Activated CD8-positive, alpha-beta memory T cell treated with anti-CD3 and anti-CD28 coated beads, Interleukin-2, amount 50 U/mL, for 4 hours (primary cell): ENCODE measurements at regions not wholly inside any gene's neighbourhood (a gene's known extent, or its start where the extent isn't known, plus 50 kb on each side); places are given as distances from the start of the nearest gene placed in this dataset.
"Not testable (repeated sequence)": the region's sequence is repeated elsewhere in the genome, so short reads cannot be mapped to it uniquely, and the experiment has no call there.

Experiments used
- DNase-seq: peaks from one replicate; pipeline ENCODE4 v3.0.0-alpha.2; 2020

DNA sequence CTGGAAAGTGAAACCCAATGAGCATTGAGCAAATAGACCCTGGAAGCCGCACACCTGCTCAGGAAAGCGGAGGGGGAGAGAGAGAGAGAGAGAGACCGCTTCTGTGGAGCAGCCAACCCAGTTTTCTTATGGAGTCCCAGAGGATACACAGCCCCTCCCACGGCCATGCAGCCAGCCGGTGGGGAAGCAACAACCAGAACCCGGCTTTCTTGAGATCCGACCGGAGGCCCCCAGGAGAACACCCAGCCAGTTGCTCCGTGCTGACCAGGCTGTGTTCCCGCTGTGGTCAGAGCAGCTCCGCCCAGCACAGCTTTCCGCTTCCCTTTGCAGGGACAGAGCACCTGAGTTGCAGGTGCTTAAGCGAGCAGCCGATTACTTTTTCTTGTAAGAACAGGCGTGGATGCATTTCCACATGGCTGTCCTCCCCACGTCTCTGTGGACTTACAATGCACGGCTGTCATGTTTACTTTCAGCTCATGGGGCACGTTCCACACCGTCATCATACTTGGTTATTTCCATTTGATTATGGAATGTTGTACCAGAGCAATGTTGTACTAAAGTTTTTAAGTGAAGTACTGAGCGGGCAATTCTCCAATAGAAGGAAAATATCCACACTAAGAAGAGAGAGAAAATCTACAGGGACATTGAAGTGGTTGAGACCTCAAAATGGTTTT is 381.9 kb downstream of the THBS2 start:
- no peak for DNase-seq

DNA sequence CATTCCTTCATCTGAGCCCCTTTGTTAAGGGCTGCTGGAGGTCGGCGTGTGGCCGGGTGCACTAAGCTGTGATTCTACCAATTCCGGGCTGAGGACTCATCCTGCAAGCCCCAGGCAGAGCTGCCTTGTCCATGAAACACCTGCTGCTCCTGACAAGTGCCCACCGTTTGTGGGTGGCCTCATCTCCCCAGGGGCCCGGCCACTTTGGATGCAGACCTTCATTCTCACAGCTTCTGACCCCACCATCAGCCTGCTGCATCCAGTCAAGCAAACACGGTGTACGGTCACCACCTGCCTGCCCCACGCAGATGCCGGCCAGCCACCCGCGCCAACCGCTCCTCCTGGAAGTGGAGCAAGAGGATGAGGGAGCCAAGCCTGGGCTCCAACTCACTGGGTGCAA is 382.7 kb downstream of the THBS2 start:
- no peak for DNase-seq

DNA sequence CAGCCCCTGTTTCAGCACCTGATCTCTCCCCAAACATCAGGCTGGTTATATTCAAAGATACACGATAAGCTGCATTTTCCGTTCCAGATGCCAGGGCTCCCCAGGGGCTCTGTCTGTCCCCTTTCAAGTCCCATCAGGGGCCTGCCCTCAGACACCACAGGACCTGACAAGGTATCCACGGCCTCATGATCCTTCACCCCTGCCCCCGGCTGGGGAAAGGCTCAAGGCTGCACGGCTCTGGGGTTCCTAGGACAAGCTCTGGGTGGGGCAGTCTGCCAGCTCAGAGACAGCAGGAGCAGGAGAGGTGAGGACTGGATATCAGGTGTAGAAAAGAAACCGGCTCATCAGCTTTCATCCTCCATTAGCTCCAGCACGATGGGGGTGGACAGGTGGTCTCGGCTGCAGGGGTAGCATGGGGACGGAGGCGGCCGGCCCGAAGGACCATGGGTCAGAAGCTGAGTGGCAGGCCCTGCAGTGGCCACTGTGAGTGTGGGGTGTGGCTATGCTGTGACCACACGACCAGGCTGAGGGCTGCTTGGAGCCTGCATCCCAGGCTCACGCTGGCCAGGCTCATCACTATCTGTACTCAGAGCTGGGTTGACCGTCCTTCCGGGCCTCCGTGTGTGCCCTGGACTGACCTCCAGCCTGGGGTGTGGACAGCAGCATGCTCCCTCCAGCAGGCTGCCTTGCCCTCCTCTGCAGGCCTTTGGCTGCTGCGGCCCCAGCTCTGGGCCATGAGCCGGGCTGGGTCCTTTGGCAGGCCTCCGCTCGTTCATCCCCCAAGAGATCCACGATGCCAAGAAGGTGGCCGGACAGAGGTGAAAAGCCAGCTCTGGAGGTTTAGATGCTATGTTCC is 386.2 kb downstream of the THBS2 start:
- DNase-seq: no peak

DNA sequence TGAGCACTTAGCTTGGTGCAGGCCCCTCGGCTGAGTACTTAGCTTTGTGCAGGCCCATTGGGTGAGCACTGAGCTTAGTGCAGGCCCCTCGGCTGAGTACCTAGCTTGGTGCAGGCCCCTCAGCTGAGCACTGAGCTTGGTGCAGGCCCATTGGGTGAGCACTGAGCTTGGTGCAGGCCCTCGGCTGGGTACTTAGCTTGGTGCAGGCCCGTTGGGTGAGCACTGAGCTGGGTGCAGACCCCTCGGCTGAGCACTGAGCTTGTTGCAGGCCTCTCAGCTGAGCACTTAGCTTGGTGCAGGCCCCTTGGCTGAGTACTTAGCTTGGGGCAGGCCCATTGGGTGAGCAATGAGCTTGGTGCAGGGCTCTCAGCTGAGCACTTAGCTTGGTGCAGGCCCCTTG is 387.1 kb downstream of the THBS2 start:
- DNase-seq: no peak

DNA sequence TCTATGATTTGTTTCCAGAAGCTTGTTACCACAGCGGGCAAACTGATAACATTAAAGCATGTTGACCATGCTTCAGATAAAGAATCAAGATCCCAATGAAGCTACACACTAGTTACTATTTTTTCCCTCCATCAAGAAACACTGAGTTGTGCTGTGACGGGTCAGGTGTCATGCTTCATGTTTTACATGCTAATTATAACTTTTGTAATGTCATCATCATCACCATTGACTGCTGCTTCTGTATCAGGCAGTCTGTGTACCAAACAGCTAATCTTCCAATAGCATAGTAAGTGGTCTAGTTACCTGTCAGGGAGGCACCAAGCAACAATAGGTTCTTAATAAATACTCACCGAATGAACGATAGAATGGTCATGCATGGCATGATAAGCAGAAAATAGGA is 388.1 kb downstream of the THBS2 start:
- DNase-seq: no peak

DNA sequence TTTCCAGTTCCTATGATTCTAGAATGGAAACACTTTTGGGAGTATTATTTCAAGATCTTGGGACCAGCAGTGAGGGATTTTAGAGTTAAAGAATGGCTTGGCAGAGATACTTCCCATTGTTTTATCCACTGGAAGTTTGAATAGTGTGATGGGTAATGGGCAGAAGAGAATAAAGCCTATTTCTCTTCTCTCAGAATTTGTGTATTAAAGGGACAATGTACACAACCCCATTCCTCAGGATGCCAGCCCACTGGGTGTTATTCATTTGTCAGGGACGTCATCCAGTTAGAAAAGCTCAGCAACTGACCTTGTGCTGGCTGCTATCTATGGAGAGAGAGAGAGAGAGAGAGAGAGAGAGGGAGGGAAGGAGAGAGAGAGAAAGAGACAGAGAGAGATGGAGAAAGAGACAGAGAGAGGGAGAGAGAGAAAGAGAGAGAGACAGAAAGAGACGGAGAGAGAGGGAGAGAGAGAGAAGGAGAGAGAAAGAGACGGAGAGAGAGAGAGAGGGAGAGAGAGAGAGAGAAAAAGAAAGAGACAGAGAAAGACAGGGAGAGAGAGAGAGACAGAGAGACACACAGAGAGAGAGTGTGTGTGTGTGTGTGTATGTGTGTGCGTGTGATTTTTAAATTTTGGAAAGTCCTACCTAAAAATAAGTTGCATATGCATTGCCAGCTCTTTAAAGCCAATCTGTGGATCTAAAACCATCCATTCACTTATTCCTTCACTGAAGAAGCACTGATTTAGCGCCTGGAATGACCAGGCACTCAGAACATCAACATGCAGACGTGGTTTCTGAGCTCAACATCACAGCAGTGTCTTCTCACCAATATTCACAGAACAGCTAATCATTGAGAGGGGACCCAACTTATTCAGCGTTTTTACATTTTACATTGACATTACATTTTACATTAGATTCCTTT is 388.8 kb downstream of the THBS2 start:
- DNase-seq: no peak

DNA sequence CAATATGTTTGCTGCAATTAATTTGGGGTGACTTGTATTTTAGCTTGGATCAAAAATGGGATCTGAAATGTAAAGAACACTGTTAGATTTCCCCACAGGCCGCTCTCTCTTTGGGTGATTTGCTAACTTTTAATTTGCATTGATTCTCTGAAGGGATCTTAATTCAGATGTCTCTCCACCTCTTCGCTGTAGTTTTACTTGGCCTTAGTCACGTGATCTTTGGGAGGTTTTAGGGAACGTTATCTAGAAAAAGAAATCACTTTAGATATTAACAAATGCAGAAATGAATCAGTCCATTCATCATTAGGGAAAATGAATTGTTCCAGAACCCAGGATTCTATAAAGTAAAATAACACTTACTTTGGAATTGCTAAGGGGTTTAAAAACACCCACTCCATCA is 390.2 kb downstream of the THBS2 start:
- no peak for DNase-seq

DNA sequence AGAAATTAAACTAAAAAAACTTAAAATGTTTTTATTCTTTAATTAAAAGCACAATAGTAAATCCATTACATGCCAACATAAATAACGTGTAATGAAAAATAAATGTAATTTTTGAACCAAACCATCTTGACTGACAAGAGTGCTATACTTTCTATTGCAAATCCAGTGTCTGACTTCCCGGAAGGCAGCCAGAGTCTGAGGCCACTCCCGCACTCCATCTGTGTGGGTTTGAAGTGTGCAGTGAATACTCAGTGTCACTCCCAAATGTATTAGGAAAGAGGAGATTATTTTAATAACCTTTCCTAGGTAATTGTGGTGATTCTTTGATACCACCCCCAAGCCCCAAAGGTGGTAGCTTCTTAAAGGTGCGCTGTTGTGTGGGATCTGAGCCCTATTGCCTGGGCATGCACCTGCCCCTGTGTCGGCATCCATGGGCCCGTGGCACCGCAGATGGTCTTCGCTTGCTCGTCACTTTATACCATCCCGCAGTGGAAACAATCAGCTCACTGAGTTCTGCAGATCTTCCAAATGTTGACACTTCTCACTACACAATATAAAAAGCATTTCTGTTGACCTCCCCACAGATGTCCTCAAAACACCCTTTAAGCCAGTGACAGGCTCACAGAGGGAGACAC is 391.2 kb downstream of the THBS2 start:
- DNase-seq: no peak

DNA sequence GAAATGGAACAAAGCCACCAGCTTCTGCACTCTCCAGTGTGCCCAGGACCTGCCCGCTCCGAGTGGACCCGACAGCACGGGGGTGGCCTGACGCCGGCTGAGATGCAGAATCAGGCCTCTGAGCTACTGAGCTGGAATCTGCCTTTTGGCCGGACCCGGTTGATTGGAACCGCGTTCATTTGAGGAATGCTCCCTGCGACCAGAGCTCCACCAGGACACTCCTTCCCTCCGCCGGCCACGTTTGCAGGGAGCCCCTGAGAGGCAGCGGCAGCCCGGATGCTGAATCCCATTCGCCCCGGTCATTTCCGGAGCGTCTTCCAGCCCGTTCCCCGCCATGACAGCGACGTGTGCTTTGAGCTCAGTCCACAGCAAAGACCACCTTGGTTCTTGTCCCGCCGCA is 392.7 kb downstream of the THBS2 start:
- no peak for DNase-seq

DNA sequence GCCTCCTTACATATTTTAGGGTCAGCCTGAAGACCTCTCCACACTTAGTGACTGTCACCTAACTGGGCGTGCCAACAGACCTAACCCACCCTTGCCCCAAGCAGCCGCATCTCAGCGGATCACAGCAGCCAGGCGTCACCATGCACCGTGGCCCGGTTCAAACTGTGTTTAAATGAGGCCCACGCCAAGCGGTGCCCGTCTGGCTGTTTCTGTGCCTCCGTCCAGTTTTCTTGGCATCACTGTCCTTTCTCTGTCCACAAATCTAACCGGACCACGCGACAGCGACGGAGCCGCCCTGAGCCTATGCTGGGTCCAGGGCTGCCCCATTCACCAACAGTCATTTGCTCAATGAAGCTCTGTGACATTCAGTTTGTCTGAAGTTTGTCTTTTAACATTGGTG is 393.3 kb downstream of the THBS2 start:
- DNase-seq: no peak

DNA sequence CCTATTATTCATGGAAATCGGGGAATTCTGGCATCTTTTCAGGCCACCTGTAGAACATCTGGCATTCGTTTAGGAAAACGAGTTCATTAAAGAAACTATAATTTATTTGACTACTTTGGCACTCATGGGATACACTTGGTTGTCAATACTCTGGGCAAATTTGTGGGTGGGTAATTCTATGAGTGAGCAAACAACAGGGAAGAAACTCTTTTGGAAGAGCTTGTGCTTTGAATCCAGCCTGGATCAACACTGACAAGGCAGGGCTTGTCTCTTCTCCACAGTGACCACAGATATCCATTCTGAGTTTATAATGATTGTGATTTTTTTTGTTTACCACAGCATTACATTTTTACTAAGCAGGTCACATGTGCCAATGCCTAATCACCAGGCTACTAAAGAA is 394.7 kb downstream of the THBS2 start:
- DNase-seq: no peak

DNA sequence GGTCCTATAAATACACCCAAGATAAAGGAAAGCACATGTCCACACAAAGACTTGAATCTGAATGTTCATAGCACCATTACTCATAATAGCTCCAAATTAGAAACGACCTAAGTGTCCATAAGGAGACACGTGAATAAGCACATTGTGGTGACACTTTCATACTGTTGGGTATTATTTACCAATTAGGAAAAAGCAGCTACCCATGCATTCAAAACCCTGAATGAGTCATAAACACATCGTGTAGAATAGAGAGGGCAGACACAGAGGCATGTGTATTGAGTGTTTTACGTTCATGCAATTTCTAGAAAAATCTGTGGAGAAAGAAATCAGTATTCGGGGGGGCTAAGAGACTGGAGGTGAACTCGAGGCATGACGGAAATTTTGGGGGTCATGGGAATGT is 396.7 kb downstream of the THBS2 start:
- DNase-seq: no peak

DNA sequence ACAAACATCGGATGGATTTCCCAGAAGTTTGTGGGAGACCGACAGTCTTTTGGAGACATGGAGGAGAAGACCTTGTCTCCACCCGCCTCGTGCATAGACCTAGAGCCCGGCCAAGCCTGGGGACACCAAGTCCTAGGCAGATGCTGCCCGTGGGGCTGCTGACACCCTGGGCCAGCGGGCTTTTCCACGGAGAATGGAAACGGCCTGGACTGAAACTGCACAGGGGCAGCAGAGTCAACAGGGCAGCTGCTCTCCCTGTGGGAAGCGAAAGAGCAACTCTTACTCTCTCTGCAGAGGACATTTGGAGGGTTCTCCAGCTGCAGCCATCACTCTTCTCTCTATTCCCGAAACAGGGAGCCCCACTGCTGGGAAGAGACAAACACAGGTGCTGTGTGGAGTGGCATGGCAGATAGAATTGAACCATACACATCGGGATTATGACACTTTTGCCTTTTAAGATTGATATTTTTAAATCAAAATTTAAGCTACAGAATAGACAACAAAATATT is 401.2 kb downstream of the THBS2 start:
- DNase-seq: no peak

DNA sequence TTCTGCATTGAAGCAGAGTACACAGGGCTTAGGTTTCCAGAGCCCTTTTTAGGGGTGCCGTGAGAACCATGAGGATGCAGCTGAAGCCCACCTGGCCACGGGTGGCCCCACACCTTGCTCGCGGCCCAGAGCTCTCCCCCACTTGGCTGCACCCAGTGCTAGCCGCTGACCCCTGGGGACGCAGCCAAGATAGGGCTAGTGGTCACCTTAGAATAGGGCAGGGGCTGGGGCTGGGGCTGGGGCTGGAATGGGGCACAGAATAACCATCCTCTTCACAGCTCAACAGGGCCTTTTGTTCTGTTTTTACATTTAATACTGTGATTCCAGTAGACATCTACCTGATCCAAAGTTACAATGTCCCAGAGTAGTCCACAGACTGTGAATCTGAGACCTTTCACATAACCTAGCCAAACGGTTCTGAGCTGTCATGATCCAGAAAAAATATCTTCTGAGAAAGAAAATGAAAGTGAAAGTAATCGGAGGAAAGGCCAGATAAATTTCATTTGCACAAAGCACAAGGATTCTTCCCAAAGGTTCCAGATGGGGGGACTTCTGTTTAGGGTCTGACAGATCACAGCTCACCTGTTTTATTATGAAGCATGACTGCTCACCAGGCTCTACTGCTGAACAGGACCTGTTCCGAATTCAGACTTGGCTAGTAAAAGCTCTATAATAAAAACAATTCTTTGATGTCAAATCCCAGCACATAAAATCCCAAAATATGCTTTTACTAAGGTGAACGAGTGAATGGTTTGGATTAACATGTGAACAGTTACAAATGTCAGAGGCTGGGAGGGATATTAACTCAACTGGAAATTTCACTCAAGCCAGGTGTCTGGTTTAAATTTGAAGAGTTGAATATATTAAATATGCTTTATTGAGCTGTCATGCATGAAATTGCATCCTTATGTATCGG is 401.9 kb downstream of the THBS2 start:
- no peak for DNase-seq

DNA sequence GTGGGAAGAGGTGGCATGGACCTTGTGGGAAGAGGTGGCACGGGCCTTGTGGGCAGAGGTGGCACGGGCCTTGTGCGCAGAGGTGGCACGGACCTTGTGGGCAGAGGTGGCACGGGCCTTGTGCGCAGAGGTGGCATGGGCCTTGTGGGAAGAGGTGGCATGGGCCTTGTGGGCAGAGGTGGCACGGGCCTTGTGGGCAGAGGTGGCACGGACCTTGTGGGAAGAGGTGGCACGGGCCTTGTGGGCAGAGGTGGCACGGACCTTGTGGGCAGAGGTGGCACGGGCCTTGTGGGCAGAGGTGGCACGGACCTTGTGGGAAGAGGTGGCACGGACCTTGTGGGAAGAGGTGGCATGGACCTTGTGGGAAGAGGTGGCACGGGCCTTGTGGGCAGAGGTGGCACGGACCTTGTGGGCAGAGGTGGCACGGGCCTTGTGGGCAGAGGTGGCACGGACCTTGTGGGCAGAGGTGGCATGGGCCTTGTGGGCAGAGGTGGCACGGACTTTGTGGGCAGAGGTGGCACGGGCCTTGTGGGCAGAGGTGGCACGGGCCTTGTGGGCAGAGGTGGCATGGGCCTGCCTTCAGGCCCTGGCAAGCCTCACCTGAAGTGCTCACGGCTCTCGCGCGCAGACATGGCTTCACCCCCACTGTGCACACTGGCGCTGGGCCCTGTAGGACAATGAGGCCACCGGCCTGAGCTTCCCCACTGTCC is 403.5 kb downstream of the THBS2 start:
- not testable (repeated sequence) for DNase-seq

DNA sequence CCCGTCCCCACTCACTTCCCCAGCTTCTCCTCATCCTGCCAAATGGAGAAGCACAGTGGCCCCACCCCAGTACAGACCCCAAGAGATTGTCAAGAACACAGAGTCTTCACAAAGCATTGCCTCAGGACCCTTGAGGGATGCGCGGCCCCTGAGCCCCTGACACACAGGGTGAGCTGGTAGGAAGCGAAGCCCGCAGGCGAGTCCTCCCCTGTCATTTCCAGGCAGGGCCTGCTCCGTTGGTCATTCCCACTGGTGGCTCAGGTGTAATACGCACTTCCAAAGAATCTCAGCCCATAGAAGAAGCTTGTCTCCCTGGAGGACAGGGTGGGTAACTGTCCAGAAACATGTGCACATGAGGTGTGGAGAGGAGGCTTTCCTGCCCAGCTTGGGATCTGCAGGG is 404.2 kb downstream of the THBS2 start:
- DNase-seq: no peak

DNA sequence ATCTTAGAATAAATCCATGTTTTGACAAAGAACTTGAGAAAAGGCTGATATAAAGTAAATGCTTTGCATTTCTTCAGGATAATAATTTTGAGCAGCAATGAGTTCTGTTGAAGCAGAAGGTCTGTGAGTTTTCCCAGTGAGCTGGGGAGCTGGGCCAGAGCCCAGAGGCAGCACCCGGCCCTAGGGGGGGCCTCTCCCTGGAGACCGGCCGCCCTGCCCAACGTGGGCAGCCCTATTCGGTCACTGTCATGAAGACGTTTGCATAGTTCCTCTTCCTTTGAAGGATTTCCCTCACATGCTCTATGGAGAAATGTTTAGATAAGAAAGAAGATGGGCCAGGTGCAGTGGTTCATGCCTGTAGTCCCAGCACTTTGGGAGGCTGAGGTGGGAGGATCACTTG is 404.8 kb downstream of the THBS2 start:
- no peak for DNase-seq

DNA sequence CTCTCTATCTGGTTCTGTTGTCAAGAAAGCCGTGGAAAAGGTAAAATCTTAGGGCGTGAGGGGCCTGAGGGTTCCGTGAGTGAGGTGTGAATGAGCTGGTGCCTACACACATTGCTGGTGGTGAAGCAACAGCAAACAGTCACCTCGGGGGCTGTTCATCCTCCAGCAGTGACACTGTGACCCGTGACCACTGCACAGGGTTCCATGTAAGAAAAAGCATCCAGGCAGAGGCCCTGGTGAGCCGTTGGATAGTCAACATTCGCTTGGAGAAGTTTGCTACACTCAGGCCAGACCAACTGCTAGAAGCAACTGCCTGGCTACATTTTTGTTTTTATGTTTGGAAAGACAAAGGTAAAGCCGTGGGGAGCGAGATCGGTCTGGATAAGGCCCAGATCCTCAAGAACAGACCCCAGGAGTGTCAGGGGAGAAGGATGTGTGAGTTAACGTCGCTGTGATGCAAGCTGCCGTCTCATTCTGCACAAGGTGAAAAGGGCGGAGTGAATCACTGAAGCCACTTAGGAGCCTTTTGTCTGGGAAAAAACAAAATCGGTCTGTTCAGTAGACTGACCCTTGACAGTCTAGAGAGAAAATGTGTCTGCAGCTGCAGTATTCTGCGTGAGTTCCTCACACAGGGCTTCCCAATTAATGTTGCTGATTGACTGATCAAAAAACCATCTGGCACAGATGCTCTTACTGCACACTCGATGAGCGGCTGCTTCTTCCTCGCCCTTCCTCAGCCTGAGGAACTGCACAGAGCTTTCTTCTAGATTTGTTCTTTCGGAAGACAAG is 404.0 kb downstream of the SMOC2 start:
- no peak for DNase-seq

DNA sequence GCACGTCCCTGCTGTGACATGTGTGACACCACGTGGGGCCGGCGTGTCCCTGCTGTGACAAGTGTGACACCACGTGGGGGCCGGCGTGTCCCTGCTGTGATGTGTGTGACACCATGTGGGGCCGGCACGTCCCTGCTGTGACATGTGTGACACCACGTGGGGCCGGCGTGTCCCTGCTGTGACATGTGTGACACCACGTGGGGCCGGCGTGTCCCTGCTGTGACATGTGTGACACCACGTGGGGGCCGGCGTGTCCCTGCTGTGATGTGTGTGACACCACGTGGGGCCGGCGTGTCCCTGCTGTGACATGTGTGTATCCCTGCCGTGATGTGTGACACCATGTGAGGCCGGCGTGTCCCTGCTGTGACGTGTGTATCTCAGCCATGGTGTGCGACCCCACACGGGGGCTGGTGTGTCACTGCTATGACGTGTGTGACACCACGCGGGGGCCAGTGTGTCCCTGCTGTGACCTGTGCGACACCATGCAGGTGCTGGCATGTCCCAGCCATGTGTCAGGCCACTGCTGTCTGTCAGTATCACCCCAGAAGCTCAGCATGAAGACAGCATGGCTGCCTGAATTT is 401.7 kb downstream of the SMOC2 start:
- not testable (repeated sequence) for DNase-seq
